Esophagus mucosa (tissue), 1 donor: ENCODE measurements at regions not wholly inside any gene's neighbourhood (a gene's known extent, or its start where the extent isn't known, plus 50 kb on each side); places are given as distances from the start of the nearest gene placed in this dataset.
"Not testable (repeated sequence)": the region's sequence is repeated elsewhere in the genome, so short reads cannot be mapped to it uniquely, and the experiment has no call there.

Experiments used
- ATAC-seq: fragments of 200-7000 bp; cut with Tn5 transposase; one replicate; pipeline ENCODE4 v1.9.1; 2020
- donor health status: DM: yes; HTN: yes; CAD: no.

DNA sequence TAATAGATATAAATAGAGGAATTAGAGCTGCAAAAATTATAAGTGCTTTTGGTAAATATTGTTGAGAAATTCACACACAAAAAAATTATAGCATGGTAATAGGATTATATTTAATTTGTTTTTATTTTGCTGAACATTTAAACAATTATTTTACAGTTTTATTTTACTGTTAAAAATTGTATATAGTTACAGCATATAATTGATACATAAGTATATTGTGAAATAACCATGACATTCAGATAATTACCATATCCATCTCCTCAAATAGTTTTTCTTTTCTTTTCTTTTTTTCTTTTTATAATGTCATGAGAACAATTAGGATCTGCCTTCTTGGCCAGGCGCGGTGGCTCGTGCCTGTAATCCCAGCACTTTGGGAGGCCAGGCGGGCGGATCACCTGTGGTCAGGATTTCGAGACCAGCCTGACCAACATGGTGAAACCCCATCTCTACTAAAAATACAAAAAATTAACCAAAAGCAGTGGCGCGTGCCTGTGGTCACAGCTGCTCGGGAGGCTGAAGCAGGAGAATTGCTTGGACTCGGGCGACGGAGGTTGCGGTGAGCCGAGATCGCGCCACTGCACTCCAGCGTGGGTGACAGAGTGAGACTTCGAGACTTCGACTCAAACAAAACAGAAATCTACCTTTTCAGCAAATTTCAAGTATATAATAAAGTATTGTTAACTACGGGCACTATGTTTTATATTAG, 654.2 kb downstream of the TENT5A start:
- ATAC-seq: no peak

- ATAC-seq: not testable (repeated sequence)
Observed at GRCh38 chr6:81096464-81096863, 656.0 kb downstream of the TENT5A start.

DNA sequence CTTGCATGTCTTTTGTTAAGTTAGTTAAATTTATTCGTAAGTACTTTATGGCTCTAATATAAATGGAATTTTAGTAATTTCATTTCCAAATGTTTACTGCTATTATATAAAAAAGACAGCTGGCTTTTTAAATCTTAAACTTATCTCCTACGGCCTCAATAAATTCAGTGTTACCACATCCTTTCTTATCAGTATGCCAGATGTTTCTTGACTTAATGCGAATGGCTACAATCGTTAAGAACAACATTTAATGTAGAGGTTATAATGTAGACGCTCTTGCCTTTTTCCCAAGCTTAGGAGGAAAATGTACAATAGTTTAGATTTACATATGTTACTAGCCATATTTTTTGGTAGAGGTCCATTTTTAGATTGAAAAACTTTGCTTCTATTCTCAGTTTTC, 659.4 kb downstream of the TENT5A start:
- ATAC-seq: no peak

DNA sequence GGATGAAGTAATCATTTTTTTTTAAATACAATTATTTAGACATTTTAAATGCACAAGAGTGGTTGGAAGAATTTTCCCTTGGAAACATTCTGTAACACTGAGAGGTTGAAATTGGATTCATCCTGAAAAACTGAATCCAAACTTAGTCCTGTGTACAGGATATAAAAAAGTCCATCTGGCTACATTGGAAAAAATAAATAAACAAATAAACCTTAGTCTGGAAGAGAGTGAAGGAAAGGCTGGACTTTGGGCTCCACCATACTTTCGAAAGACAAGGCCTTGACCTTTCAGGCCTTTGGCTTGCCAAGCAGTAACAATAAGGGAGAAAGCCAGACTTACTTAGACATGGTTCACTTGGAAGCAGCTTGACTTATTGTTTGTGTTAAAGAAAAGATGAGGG, 664.3 kb downstream of the TENT5A start:
- no peak for ATAC-seq

GRCh38 chr6:81086991-81087390, 665.5 kb downstream of the TENT5A start:
- ATAC-seq: no peak

DNA sequence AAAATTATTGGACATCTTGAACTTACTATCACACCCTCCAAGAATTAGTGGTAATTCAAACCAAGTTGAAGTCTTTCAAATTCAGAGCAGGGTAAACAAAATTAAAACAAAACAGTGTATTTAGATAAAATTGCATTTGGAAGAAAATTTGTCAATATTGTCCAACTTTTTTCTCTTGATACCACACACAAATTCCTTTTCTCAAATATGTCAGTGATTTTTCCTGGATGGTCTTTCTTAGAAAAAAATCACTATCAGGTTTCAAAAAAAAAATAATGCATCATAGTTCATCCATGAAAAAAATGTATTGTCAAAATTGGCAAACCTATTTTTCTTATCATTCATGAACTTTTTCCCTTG, 667.1 kb downstream of the TENT5A start:
- ATAC-seq: no peak

GRCh38 chr6:81084776-81085430, 667.6 kb downstream of the TENT5A start:
- no peak for ATAC-seq

- no peak for ATAC-seq
Observed at GRCh38 chr6:81075974-81076373, 676.5 kb downstream of the TENT5A start.

GRCh38 chr6:81073318-81073717, 679.2 kb downstream of the TENT5A start:
- ATAC-seq: no peak

- no peak for ATAC-seq
Observed at GRCh38 chr6:81071121-81071520, 681.4 kb downstream of the TENT5A start.

GRCh38 chr6:81067057-81067456, 685.4 kb downstream of the TENT5A start:
- ATAC-seq: no peak

DNA sequence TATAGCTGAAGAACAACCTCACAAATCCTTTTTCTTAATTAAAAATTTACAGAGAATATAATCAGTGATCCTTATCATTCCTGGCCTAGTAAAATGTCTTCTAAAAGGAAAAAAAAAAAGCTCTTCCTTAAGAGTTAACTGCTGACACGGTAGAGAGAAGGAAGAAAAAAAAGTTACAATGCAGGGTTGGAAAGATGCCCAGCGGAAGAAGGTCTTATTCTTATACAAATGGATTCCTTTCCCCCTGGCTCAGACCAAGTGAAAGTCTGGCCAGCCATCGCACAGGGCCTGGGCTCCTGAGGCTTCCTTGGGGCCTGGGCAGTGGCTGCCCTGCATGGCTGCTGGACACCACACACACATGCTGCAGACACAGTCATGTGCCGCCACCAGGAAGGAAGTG, 688.6 kb downstream of the TENT5A start:
- ATAC-seq: no peak

DNA sequence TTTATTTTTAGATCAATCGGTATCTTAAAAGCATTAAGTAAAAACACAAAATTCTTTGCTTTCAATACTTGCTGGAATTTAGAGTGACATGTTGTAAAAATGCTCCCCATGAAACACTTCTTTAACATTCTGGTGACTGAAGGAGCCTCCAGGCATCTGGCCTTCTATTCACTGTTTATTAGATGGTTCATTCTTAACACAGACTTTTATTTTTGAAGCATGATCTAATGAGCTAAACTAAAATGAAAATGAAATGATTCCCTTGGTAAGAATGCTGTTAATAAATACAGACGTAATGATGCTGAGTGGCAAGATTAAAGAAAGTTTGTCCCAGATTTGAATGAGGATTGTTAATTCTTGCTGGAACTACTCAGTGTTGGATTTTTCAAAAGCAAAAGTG, 698.4 kb downstream of the TENT5A start:
- ATAC-seq: no peak

- no peak for ATAC-seq
Observed at GRCh38 chr6:81051952-81052351, 700.5 kb downstream of the TENT5A start.

DNA sequence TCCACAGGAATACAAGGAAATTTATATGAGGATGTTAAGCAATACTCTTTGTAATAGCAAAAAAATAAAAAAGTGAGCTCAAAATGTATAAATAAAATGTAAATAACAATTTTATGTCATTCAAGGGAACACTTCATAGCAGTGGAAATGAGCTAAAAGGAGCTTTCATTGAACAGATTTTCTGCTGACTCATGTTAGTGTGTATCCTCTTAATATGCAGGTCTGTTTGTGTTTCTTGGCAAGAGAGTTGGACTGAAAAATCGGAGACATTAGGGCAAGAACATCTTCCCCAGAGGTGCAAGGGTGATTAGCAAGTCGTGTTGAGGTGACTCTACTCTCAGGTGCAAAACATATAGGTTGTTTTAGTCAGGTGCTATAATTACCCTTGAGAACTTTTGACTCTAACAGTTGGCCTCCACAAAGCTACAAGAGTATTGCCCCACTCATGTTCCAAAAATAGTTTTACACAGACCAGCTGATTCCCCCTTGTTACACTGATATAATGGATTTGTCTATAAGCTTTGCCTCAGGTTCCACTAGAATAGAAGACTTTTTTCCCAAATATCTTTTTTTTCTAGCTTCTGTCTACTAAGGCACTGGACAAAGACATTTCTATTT, 702.9 kb downstream of the TENT5A start:
- ATAC-seq: no peak

- ATAC-seq: no peak
Observed at GRCh38 chr6:81031416-81031815, 721.1 kb downstream of the TENT5A start.

DNA sequence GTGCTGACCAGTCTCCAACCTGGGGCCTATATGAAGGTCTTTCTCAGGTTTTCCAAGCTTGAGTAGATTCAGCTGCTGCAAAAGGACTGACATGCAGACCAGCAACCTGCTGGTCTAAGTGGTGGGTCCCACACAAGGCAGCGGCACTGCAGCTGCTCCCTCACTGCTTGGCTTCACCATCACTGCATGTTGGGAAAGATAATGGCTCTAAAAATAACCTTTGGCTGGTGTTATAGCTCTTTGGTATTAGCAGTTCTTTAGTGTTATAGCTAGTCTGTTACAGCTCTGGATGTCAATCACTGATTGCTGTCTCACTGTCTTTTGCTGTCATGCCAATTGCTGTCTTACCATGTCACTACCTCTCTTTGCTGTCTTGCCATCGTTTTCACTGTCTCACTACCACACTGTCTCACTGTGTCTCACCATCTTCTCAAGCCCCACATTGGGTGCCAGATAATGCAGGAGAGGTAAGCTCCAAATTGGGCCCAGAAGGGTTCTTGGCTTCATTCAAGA, 726.4 kb downstream of the TENT5A start:
- ATAC-seq: no peak

DNA sequence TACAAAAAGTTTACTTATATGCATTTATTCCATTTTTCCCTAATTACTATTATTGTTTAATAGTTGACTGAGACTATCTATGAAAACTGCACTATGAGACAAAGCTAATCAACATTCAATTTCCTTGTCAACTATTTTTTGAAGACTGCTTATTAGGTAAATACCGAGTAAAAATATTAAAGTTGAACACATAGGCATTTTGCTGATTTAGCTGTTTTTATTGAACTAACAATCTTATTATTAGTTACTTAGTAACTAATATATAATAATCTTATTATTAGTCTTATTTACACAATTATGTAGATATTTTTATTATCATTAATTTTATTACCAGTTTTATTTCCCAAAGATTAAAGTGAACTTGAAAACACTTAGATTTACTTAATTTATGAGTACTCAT, 728.8 kb downstream of the TENT5A start:
- ATAC-seq: no peak

DNA sequence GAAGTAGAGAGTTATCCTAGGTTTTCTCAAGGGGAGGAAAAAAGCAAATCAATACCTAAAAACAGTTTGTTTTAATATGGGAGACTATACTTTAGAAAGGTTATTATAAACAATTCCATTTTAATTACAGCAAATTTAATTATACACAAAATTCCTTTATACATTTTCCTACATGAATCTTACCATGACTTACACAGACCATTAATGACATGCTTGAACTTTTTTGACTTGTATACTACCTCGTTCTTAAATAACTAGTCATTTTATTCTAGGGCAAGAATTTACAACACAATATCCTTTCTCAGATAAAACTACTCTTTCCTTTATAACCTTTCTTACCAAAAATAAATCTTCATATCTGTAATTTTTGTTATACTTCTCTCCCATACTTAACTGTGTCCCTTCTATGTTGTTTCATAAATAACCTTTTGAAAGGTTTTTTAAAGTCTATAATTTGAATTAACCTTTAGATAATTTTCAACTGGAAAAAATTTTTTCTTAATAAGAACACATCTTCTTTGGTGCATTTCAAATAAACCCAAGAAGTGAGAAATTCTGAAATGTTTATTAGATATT, 729.4 kb downstream of the TENT5A start:
- ATAC-seq: no peak

DNA sequence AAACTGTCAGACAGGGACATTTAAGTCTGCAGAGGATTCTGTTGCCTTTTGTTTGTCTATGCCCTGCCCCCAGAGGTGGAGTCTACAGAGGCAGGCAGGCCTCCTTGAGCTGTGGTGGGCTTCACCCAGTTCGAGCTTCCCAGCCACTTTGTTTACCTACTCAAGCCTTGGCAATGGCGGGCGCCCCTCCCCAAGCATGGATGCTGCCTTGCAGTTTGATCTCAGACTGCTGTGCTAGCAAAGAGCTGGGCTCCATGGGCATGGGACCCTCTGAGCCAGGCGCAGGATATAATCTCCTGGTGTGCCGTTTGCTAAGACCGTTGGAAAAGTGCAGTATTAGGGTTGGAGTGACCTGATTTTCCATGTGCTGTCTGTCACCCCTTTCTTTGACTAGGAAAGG, 734.9 kb downstream of the TENT5A start:
- ATAC-seq: not testable (repeated sequence)

DNA sequence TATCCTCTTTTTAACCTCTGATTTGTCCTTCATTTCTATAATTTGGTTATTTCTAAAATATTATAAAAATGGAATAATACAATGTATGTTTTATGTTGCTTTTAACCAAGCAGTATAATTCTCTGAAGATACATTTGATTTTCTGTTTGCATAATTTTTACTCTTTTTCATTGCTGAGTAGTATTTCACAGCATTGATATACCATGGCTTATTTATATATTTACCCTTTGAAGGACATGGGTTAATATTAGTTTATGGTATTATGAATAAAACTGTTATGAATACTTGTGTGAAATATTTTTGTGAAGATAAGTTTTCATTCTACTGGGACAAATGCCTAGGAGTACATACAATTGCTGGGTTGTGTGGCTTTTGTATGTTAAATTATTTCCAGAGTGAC, 748.6 kb downstream of the TENT5A start:
- ATAC-seq: no peak

DNA sequence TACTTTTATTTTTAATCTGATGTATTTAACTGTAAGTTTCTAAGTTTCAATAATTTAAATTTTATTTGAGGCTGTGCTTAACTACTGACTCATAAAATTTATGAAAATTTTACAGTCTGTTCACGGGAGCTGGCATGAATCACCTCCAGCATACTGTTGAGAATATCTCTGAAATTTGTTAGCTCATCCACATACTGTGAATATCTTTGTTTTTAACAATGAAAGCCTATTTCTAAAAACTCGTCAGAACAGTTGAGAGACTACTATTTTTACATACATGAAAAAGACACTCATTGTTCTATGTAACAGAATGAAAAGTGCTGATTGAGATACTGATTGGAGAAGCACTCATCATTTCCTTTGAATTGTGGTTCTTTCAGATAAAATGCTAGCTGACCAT, 749.3 kb downstream of the TENT5A start:
- ATAC-seq: no peak

DNA sequence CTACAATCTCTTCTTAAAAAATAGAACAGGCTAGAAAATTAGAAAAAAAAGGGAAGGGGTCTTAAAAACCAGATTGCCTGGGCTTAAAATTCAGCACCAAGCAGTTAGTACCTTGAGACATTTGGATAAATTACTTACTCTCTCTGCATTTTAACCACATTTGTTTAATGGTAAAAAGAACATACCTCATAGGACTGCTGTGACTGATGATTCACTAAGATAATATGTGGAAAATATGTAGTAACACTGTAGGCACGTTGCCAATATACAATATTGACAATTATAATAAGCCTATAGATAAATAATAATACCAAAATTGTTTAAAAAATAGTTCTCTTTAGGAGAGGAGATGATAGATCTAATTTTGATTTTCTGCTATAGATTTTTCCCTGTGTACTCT, 750.4 kb downstream of the TENT5A start:
- ATAC-seq: no peak

DNA sequence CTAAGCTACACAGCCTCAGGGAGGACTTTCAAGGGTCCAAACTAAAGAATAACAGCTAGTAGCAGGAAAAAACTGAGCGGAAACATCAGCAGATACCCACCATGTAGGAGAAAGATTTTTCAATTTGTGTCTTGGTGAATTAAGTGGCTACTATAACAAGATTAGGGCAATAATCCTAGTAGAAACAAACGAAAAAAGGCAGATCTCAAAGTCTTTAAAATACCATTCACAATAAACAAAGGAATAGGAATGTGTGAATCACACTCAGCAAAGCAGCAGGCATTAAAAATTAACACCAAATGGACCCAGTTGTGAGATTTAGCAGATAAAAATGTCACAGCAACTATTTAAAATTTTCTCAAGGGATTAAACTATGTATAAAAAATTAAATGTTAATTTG, 761.2 kb downstream of the TENT5A start:
- no peak for ATAC-seq
